K562 (cell line): ENCODE measurements at regions not wholly inside any gene's neighbourhood (a gene's known extent, or its start where the extent isn't known, plus 50 kb on each side); places are given as distances from the start of the nearest gene placed in this dataset.

Experiments
- ATAC-seq: fragments of 200-7000 bp; cut with Tn5 transposase; 3 replicates; pipeline ENCODE4 v1.9.1; 2020; ENCODE audit warnings: moderate library complexity
- BruUV-seq: library from RNA; stranded (reverse); fragments of 400-500 nt; replicated peaks from 2 replicates; lab custom pipeline; 2021; lab: Mats Ljungman, UMichigan
- CTCF ChIA-PET: fragments of 300-600 bp; formaldehyde crosslinking; extraction: SDS; loops from one replicate; lab custom pipeline; 2021; ENCODE audit warnings: low intra/inter-chr PET ratio; lab: Yijun Ruan, JAX
- POLR2A ChIA-PET: fragments of 300-600, 350-650 bp; sonication (Branson Sonifier 250); formaldehyde crosslinking; extraction: SDS; loops from one replicate; lab custom pipeline; 2021; ENCODE audit warnings: antibody characterized with exemption, inconsistent platforms; lab: Yijun Ruan, JAX
- DNase-seq, 4 experiments: peaks; one replicate each; pipeline versions ENCODE4 v3.0.0 to v3.0.0-alpha.2; 2011 to 2018; ENCODE audit warnings: low spot score in 3 of 4, mixed read lengths in 3 of 4; ENCODE audit errors: extremely low read depth in 1 of 4
- FAIRE-seq: peaks from 2 replicates; lab custom pipeline; 2011; peaks lifted over from hg19 to GRCh38; lab: Jason Lieb, UNC
- H2AFZ ChIP-seq: 2 replicates; pipeline ENCODE4 v1.6.0; 2011; ENCODE audit warnings: low read depth, low read length, control low read depth, inconsistent platforms
- H3K27ac ChIP-seq: fragments of 200-600 bp; 3 replicates; pipeline ENCODE4 v1.8.0; 2011; ENCODE audit warnings: low read depth, mild to moderate bottlenecking, control low read depth, inconsistent platforms, low read length, moderate library complexity, mixed read lengths; ENCODE audit errors: extremely low read depth
- H3K27me3 ChIP-seq, 2 experiments: fragments of 300-600 bp in 1 of 2; 2 replicates in 1 of 2; 3 replicates in 1 of 2; pipeline versions ENCODE4 v1.6.0 to v1.8.0; 2011; ENCODE audit warnings: inconsistent platforms in 2 of 2, low read length in 2 of 2, mild to moderate bottlenecking in 1 of 2, mixed read lengths in 1 of 2, moderate library complexity in 1 of 2; ENCODE audit not compliant: control insufficient read depth in 2 of 2, insufficient read depth in 2 of 2
- H3K36me3 ChIP-seq: fragments of 300-600 bp; 3 replicates; pipeline ENCODE4 v1.8.0; 2011; ENCODE audit warnings: mild to moderate bottlenecking, low read length, inconsistent platforms; ENCODE audit not compliant: control insufficient read depth, insufficient read depth
- H3K4me1 ChIP-seq, 2 experiments: fragments of 200-600 bp in 1 of 2; replicated peaks in 1 of 2; 2 replicates in 1 of 2; 3 replicates in 1 of 2; pipeline versions ENCODE4 v1.5.1 to v1.8.0; 2011; ENCODE audit warnings: inconsistent platforms in 2 of 2, low read length in 2 of 2, mild to moderate bottlenecking in 1 of 2, mixed read lengths in 1 of 2, moderate library complexity in 1 of 2; ENCODE audit not compliant: control insufficient read depth in 2 of 2, insufficient read depth in 2 of 2
- H3K4me2 ChIP-seq: 2 replicates; pipeline ENCODE4 v1.6.1; 2011; ENCODE audit warnings: low read length, control low read depth, inconsistent platforms, mixed read lengths; ENCODE audit not compliant: insufficient read depth
- H3K4me3 ChIP-seq: fragments of 200-600 bp; sonication (generic), shearing (Covaris generic); 2 replicates; pipeline ENCODE4 v1.5.1; 2016; ENCODE audit warnings: control low read depth, inconsistent platforms
- H3K79me2 ChIP-seq: fragments of 200-600 bp; 3 replicates; pipeline ENCODE4 v1.8.0; 2011; ENCODE audit warnings: low read length, inconsistent platforms; ENCODE audit not compliant: control insufficient read depth, insufficient read depth
- H3K9ac ChIP-seq, 2 experiments: 2 replicates each; pipeline versions ENCODE4 v1.6.0 to v1.6.1; 2011; ENCODE audit warnings: low read depth in 2 of 2, low read length in 2 of 2, control low read depth in 1 of 2, inconsistent platforms in 1 of 2, mild to moderate bottlenecking in 1 of 2, mixed read lengths in 1 of 2; ENCODE audit not compliant: insufficient read depth in 1 of 2
- H3K9me1 ChIP-seq: one replicate; pipeline ENCODE4 v1.6.0; 2011; ENCODE audit warnings: inconsistent platforms, mild to moderate bottlenecking, low read length, moderate library complexity; ENCODE audit not compliant: control insufficient read depth, insufficient read depth
- H3K9me3 ChIP-seq: replicated peaks from 2 replicates; pipeline ENCODE4 v1.5.1; 2011; ENCODE audit warnings: low read depth, low read length, inconsistent platforms; ENCODE audit not compliant: control insufficient read depth, insufficient read depth
- H4K20me1 ChIP-seq: replicated peaks from 2 replicates; pipeline ENCODE4 v1.6.1; 2011; ENCODE audit warnings: low read length, inconsistent platforms, mixed read lengths; ENCODE audit not compliant: control insufficient read depth, insufficient read depth
- DACH1 ChIP-seq: fragments of 450-650 bp; IDR thresholded peaks from 2 replicates; pipeline ENCODE4 v1.6.1; 2018; ENCODE audit not compliant: partially characterized antibody
- MXI1 ChIP-seq: IDR thresholded peaks from 2 replicates; pipeline ENCODE4 v1.6.1; 2011; ENCODE audit warnings: low read depth, mild to moderate bottlenecking, improper control_type of control experiment, low read length
- PML ChIP-seq: IDR thresholded peaks from 2 replicates; pipeline ENCODE4 v1.6.1; 2012; ENCODE audit warnings: low read length, inconsistent platforms
- POLR3A ChIP-seq: IDR thresholded peaks from 2 replicates; pipeline ENCODE4 v1.6.1; 2011; ENCODE audit warnings: borderline replicate concordance, mild to moderate bottlenecking, moderate library complexity; ENCODE audit not compliant: insufficient read length, insufficient read depth; ENCODE audit errors: extremely low read depth
- PPARD ChIP-seq: fragments of 250-450 bp; sonication (Bioruptor Pico); IDR thresholded peaks from 2 replicates; pipeline ENCODE4 v1.8.0; 2022; ENCODE audit warnings: inconsistent platforms, mild to moderate bottlenecking, moderate library complexity
- THRAP3 ChIP-seq: fragments of 450-650 bp; IDR thresholded peaks from 2 replicates; pipeline ENCODE4 v1.6.1; 2016; ENCODE audit warnings: mild to moderate bottlenecking, inconsistent platforms, borderline replicate concordance
- ZNF407 ChIP-seq: fragments of 450-650 bp; IDR thresholded peaks from 2 replicates; pipeline ENCODE4 v1.6.1; 2016; ENCODE audit warnings: low read depth
- WGBS: fragments of 100-300 bp; shearing (Covaris generic); methylation state at CpG from one replicate; pipeline ENCODE4 v1.1.6; 2016; ENCODE audit warnings: low coverage, mixed read lengths; ENCODE audit not compliant: insufficient coverage; ENCODE audit errors: missing lambda C conversion rate; 5-methylcytosine and 5-hydroxymethylcytosine counted together
- in situ Hi-C: fragments of 300-500 bp; cut with MboI; formaldehyde crosslinking; loops from 4 replicates; pipeline ENCODE4 v1.15.0; 2018; ENCODE audit warnings: inconsistent platforms, mixed read lengths
- intact Hi-C: fragments of 100-400 bp; cut with micrococcal nuclease; formaldehyde crosslinking; loops from 2 replicates; pipeline ENCODE4 v1.14.2; 2022
- TF ChIP-seq, protein P1 (sequence below): sonication (generic); formaldehyde crosslinking; IDR thresholded peaks from 2 replicates; pipeline ENCODE4 v1.8.1; 2023; ENCODE audit warnings: missing genetic modification reagents, mild to moderate bottlenecking, borderline replicate concordance

DNA sequence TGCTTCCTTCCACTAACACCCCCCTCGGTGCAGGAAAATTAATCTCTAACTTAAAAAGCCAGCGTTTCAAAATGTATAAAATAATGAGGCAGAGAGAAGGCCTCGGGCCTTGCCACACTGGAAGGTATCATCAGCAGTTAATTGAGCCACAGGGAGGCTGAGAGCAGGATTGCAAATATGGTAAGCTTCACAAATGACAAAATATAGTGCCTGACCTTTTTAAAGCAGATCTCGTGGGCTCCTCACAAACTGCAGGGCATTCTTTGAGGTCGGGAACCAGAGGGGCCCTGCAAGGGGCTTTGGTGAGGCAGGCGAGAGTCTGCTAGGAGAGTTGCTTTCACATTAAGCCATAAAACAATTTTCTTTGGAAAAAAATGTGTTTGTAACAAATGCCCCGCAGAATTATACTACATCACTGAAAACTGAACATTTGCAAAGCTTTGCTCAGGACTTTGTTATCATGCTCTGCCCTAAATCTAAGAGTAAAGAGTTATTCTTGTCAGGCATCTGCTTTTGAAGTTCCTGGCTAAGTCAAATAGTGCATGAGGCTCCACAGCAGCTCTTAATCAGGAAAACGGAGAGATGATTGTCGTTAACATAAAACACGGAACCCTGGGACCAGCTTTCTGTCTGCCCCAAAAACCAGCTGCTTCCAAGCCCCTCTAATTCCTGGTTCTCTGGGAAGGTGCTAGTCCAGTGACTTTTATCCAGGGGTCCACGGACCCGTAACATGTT, 61.4 kb upstream of the SYT13 start:
- POLR2A ChIA-PET: interaction anchor here (1.0 kb wide), 1 partner anchor 11 kb away, joined by 3 read pairs; no protein-coding TSS in a partner anchor
- TF ChIP-seq ZNF407: no peak
- no peak for TF ChIP-seq DACH1
- TF ChIP-seq, protein P1, sequence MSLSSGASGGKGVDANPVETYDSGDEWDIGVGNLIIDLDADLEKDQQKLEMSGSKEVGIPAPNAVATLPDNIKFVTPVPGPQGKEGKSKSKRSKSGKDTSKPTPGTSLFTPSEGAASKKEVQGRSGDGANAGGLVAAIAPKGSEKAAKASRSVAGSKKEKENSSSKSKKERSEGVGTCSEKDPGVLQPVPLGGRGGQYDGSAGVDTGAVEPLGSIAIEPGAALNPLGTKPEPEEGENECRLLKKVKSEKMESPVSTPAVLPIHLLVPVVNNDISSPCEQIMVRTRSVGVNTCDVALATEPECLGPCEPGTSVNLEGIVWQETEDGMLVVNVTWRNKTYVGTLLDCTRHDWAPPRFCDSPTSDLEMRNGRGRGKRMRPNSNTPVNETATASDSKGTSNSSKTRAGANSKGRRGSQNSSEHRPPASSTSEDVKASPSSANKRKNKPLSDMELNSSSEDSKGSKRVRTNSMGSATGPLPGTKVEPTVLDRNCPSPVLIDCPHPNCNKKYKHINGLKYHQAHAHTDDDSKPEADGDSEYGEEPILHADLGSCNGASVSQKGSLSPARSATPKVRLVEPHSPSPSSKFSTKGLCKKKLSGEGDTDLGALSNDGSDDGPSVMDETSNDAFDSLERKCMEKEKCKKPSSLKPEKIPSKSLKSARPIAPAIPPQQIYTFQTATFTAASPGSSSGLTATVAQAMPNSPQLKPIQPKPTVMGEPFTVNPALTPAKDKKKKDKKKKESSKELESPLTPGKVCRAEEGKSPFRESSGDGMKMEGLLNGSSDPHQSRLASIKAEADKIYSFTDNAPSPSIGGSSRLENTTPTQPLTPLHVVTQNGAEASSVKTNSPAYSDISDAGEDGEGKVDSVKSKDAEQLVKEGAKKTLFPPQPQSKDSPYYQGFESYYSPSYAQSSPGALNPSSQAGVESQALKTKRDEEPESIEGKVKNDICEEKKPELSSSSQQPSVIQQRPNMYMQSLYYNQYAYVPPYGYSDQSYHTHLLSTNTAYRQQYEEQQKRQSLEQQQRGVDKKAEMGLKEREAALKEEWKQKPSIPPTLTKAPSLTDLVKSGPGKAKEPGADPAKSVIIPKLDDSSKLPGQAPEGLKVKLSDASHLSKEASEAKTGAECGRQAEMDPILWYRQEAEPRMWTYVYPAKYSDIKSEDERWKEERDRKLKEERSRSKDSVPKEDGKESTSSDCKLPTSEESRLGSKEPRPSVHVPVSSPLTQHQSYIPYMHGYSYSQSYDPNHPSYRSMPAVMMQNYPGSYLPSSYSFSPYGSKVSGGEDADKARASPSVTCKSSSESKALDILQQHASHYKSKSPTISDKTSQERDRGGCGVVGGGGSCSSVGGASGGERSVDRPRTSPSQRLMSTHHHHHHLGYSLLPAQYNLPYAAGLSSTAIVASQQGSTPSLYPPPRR (CRISPR knock-in tag): no peak
- TF ChIP-seq POLR3A: no peak
- TF ChIP-seq PPARD (CRISPR knock-in tag): no peak
- TF ChIP-seq PML: no peak
- TF ChIP-seq THRAP3: no peak
- TF ChIP-seq MXI1: no peak

More for the DNA sequence above, 61.4 kb upstream of the SYT13 start:
- ATAC-seq: no peak
- Histone ChIP-seq H4K20me1 (no peaks in the 10 kb centered on the region), H3K79me2 (no peaks in the 10 kb centered on the region), H3K4me1 (no peaks in the 10 kb centered on the region), H3K9me1 (no peaks in the 10 kb centered on the region), H3K27ac (no peak overlapping the region), H3K36me3 (no peaks in the 10 kb centered on the region), H3K4me2 (no peak overlapping the region), H3K4me3 (no peak overlapping the region), H3K27me3 (peaks cover 3 to 6% of the 10 kb centered on the region in 2 experiments; a peak in 2 of 5 replicates), H3K9ac (no peak overlapping the region), H2AFZ (no peak overlapping the region), H3K9me3 (no peaks in the 10 kb centered on the region)
- intact Hi-C loops: no loop called here
- in situ Hi-C loops: no loop called here
- DNase-seq: no peak
- WGBS: under 1% methylated on average over 12 of the region's 12 CpGs
- FAIRE-seq: no peak
- no TSS peak for BruUV-seq
- CTCF ChIA-PET: no interaction called here
